Fibroblast of lung (primary cell): ENCODE measurements at regions not wholly inside any gene's neighbourhood (a gene's known extent, or its start where the extent isn't known, plus 50 kb on each side); places are given as distances from the start of the nearest gene placed in this dataset.

Experiments used
- DNase-seq, 2 donors: peaks; one replicate each; pipeline versions ENCODE4 v3.0.0 to v3.0.0-alpha.2; 2010; ENCODE audit warnings: low read depth in 2 of 2
- H2AFZ ChIP-seq: 2 replicates; pipeline ENCODE4 v1.5.1; 2012; ENCODE audit warnings: low read length, control low read depth, inconsistent platforms
- H3K27ac ChIP-seq: 2 replicates; pipeline ENCODE4 v1.5.1; 2011; ENCODE audit warnings: low read length, control low read depth; ENCODE audit not compliant: insufficient read depth
- H3K27me3 ChIP-seq: 2 replicates; pipeline ENCODE4 v1.5.1; 2011; ENCODE audit warnings: mild to moderate bottlenecking, low read length; ENCODE audit not compliant: control insufficient read depth, insufficient read depth
- H3K36me3 ChIP-seq: 2 replicates; pipeline ENCODE4 v1.5.1; 2011; ENCODE audit warnings: low read length; ENCODE audit not compliant: control insufficient read depth, insufficient read depth
- H3K4me1 ChIP-seq: 2 replicates; pipeline ENCODE4 v1.5.1; 2011; ENCODE audit warnings: low read length; ENCODE audit not compliant: control insufficient read depth, insufficient read depth; ENCODE audit errors: extremely low read depth
- H3K4me2 ChIP-seq: 2 replicates; pipeline ENCODE4 v1.5.1; 2011; ENCODE audit warnings: low read length, control low read depth; ENCODE audit not compliant: insufficient read depth; ENCODE audit errors: extremely low read depth
- H3K4me3 ChIP-seq, 4 experiments: fragments of 200-600 bp in 1 of 4; sonication (generic) in 1 of 4; replicated peaks in 1 of 4; 2 replicates each; pipeline ENCODE4 v1.5.1; 2011 to 2016; ENCODE audit warnings: low read length in 4 of 4, low read depth in 3 of 4, mild to moderate bottlenecking in 3 of 4, control low read depth in 2 of 4, inconsistent platforms in 1 of 4, mixed read lengths in 1 of 4; ENCODE audit not compliant: insufficient read depth in 1 of 4; ENCODE audit errors: control extremely low read depth in 1 of 4
- H3K79me2 ChIP-seq: 2 replicates; pipeline ENCODE4 v1.5.1; 2012; ENCODE audit warnings: mild to moderate bottlenecking, low read length, inconsistent platforms; ENCODE audit not compliant: control insufficient read depth, insufficient read depth
- H3K9ac ChIP-seq: 2 replicates; pipeline ENCODE4 v1.5.1; 2011; ENCODE audit warnings: mild to moderate bottlenecking, low read length, control low read depth; ENCODE audit not compliant: insufficient read depth
- H3K9me3 ChIP-seq: 2 replicates; pipeline ENCODE4 v1.5.1; 2012; ENCODE audit warnings: low read depth, low read length; ENCODE audit not compliant: control insufficient read depth, insufficient read depth
- H4K20me1 ChIP-seq: 2 replicates; pipeline ENCODE4 v1.5.1; 2011; ENCODE audit warnings: low read length; ENCODE audit not compliant: control insufficient read depth, insufficient read depth; ENCODE audit errors: extremely low read depth
- EZH2 ChIP-seq: IDR thresholded peaks from 2 replicates; pipeline ENCODE4 v1.5.1; 2012; ENCODE audit warnings: low read length, control low read depth, mild to moderate bottlenecking; ENCODE audit errors: missing control alignments
- TF ChIP-seq, protein P1 (sequence below), 2 donors: IDR thresholded peaks in 1 of 2; conservative IDR thresholded peaks in 1 of 2; 1 replicate in 1 of 2; 2 replicates in 1 of 2; pipeline ENCODE4 v1.5.1; 2011 to 2012; ENCODE audit warnings: low read length in 2 of 2, control low read depth in 1 of 2, inconsistent platforms in 1 of 2, low read depth in 1 of 2, mild to moderate bottlenecking in 1 of 2

DNA sequence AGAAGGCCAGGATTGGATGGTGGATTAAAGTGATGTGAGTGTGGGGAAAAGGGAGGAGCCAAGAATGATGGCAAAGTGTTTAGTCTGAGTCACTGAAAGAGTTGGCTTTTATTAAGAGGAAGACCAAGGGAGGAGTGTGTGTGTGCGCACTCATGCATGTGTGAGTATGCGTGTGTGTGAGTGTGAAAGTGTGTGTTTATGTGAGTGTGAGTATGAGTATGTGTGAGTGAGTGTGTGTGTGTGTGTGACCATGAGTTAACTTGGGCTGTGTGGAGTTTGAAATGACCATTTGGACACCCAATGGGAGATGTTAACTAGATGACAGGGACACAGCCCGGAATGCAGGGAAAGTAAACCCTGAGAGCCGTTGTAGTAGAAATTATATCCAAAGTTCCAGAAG, 57.6 kb upstream of the EYA2 start:
- no peaks in the 10 kb centered on the region for H3K4me1 ChIP-seq
- H3K27me3 ChIP-seq: no peaks in the 10 kb centered on the region
- H3K4me3 ChIP-seq: no peak overlapping the region
- H2AFZ ChIP-seq: no peak overlapping the region
- TF ChIP-seq EZH2: no peak
- TF ChIP-seq, protein P1, sequence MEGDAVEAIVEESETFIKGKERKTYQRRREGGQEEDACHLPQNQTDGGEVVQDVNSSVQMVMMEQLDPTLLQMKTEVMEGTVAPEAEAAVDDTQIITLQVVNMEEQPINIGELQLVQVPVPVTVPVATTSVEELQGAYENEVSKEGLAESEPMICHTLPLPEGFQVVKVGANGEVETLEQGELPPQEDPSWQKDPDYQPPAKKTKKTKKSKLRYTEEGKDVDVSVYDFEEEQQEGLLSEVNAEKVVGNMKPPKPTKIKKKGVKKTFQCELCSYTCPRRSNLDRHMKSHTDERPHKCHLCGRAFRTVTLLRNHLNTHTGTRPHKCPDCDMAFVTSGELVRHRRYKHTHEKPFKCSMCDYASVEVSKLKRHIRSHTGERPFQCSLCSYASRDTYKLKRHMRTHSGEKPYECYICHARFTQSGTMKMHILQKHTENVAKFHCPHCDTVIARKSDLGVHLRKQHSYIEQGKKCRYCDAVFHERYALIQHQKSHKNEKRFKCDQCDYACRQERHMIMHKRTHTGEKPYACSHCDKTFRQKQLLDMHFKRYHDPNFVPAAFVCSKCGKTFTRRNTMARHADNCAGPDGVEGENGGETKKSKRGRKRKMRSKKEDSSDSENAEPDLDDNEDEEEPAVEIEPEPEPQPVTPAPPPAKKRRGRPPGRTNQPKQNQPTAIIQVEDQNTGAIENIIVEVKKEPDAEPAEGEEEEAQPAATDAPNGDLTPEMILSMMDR (conservative IDR thresholded peaks at IDR 0.05 in 1 of 2, IDR thresholded peaks at IDR 0.05 in 1 of 2; ENCODE audit: low read depth in 1 of 2, low read length in 2 of 2): no peak
- no peaks in the 10 kb centered on the region for H3K36me3 ChIP-seq
- no peaks in the 10 kb centered on the region for H3K9me3 ChIP-seq
- H3K79me2 ChIP-seq: no peaks in the 10 kb centered on the region
- H3K9ac ChIP-seq: no peak overlapping the region
- no peak for DNase-seq
- no peak overlapping the region for H3K4me2 ChIP-seq
- H3K27ac ChIP-seq: no peak overlapping the region
- H4K20me1 ChIP-seq: no peaks in the 10 kb centered on the region

DNA sequence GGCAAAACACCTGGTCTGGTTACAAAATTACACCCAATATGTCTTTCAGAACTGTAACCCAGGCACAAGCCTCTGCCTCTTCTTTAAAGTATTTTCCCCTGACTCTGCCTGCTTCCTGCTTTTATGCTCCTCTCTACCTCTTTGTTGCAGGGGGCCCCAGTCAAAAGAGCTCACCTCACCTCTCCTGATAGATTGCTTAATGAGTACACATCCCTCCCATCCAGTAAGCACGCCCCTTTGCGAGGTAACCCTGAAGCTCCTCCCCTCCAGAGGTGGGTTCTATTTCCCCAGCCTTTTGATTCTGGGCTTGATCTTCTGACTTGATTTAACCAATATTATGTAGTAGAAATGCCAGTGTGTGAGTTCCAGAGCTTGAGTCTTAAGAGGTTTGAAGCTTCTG, 56.6 kb upstream of the EYA2 start:
- Histone ChIP-seq H3K79me2 (no peaks in the 10 kb centered on the region), H4K20me1 (no peaks in the 10 kb centered on the region), H2AFZ (no peak overlapping the region), H3K27me3 (no peaks in the 10 kb centered on the region), H3K4me2 (no peak overlapping the region), H3K4me1 (no peaks in the 10 kb centered on the region), H3K9ac (no peak overlapping the region), H3K27ac (no peak overlapping the region), H3K36me3 (no peaks in the 10 kb centered on the region), H3K4me3 (no peak overlapping the region), H3K9me3 (no peaks in the 10 kb centered on the region)
- no peak for DNase-seq
- no peak for TF ChIP-seq EZH2
- TF ChIP-seq, protein P1 (conservative IDR thresholded peaks at IDR 0.05 in 1 of 2, IDR thresholded peaks at IDR 0.05 in 1 of 2; ENCODE audit: low read depth in 1 of 2, low read length in 2 of 2): no peak

DNA sequence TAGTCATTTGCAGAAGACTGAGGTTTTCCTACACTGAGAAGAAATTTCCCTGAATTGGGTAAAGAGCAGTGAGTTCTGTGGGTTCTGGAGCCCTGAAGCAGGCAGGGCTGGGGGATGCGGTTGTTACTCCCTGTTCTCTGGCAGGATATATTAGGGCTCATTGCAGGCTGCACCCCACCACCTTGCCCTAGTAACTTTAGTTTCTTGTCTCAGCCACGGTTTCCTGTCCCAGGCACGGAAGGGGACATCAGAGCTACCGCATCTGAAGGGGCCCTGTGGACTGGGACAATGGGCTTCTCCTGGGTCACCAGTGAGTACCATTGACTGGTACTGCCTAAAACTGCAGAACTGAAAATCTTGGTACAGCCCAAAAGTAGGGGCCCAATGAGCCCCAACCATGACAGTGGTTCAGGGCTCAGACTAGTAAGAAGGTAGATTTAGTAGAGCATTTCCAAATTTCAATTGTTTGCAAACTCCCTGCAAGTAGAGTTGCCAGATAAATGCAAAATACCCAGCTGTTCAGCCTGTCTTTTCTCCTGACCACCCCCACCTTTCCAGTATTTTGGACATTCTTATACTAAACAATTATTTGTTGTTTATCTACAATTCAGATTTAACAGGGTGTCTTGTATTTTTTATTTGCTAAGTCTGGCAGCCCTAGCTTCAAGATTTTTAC, 54.5 kb upstream of the EYA2 start:
- Histone ChIP-seq H2AFZ (no peak overlapping the region), H3K36me3 (no peaks in the 10 kb centered on the region), H3K27ac (no peak overlapping the region), H4K20me1 (no peaks in the 10 kb centered on the region), H3K9me3 (no peaks in the 10 kb centered on the region), H3K4me2 (no peak overlapping the region), H3K9ac (no peak overlapping the region), H3K27me3 (no peaks in the 10 kb centered on the region), H3K4me1 (no peaks in the 10 kb centered on the region), H3K4me3 (no peak overlapping the region), H3K79me2 (no peaks in the 10 kb centered on the region)
- DNase-seq: no peak
- TF ChIP-seq EZH2: no peak
- TF ChIP-seq, protein P1 (conservative IDR thresholded peaks at IDR 0.05 in 1 of 2, IDR thresholded peaks at IDR 0.05 in 1 of 2; ENCODE audit: low read depth in 1 of 2, low read length in 2 of 2): no peak
